Choroid plexus epithelial cell (primary cell): ENCODE measurements at regions not wholly inside any gene's neighbourhood (a gene's known extent, or its start where the extent isn't known, plus 50 kb on each side); places are given as distances from the start of the nearest gene placed in this dataset.

Experiments used
- DNase-seq: peaks from one replicate; pipeline ENCODE4 v3.0.0-alpha.2; 2010; ENCODE audit warnings: low read depth
- H3K4me3 ChIP-seq: 2 replicates; pipeline ENCODE4 v1.5.1; 2011; ENCODE audit warnings: low read depth, mild to moderate bottlenecking, control low read depth, low read length, moderate library complexity
- TF ChIP-seq, protein P1 (sequence below): conservative IDR thresholded peaks from 2 replicates; pipeline ENCODE4 v1.5.1; 2011; ENCODE audit warnings: low read depth, mild to moderate bottlenecking, control low read depth, inconsistent platforms, low read length, moderate library complexity

DNA sequence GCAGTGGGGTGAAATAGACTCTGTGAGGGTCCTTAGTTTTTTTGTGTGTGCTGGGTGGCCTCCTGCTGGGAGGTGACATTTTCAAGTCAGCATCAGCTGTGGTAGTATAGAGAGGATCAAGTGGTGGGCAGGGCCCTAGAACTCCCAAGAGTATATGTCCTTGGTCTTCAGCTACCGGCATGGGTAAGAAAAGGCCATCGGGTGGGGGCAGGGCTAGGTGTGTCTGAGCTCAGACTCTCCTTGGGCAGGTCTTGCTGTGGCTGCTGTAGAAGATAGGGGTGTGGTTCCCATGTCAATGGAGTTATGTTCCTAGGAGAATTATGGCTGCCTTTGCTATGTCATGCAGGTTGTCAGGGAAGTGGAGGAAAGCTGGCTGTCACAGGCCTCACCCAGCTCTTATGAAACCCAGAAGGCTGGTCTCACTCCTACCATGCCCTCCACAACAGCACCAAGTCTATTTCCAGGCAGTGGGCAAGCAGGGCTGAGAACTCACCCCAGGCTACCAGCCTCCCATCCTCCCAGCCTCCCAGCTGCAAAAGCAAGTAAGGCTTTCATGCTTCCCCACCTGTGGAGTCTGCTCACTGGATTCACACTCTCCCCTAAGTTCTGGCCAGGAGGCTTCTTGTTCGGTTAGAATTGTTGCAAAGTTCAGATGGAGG is 130.6 kb upstream of the SOX1 start:
- no peak overlapping the region for H3K4me3 ChIP-seq
- DNase-seq = no peak
- TF ChIP-seq, protein P1, sequence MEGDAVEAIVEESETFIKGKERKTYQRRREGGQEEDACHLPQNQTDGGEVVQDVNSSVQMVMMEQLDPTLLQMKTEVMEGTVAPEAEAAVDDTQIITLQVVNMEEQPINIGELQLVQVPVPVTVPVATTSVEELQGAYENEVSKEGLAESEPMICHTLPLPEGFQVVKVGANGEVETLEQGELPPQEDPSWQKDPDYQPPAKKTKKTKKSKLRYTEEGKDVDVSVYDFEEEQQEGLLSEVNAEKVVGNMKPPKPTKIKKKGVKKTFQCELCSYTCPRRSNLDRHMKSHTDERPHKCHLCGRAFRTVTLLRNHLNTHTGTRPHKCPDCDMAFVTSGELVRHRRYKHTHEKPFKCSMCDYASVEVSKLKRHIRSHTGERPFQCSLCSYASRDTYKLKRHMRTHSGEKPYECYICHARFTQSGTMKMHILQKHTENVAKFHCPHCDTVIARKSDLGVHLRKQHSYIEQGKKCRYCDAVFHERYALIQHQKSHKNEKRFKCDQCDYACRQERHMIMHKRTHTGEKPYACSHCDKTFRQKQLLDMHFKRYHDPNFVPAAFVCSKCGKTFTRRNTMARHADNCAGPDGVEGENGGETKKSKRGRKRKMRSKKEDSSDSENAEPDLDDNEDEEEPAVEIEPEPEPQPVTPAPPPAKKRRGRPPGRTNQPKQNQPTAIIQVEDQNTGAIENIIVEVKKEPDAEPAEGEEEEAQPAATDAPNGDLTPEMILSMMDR = no peak

DNA sequence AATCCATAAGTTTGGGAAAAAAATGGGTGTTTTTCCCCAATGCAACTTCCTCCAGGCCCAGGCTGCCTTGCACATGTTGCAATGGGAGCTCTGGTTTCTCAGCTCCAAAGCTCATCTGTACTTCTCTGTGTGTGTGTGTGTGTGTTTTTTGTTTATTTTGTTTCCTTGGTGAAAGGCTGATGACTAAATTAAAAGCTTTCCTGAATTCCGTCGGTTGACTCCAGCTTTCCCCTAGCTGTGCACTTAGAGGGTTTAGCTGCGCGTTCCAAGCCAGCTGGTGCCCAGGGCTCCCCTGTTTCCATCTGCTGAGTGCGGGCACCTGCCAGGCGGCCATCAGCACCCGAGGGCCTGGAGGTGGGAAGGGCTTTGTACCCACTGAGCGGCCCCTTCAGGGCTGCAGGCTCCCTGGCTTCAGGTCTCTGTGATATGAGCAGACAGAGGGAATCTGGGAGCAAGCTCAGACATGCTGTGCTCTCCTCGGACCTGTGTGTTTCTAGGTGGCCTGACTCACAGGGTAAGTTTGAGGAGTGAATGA is 129.1 kb upstream of the SOX1 start:
- no peak for DNase-seq
- TF ChIP-seq, protein P1 = no peak
- H3K4me3 ChIP-seq = no peak overlapping the region

DNA sequence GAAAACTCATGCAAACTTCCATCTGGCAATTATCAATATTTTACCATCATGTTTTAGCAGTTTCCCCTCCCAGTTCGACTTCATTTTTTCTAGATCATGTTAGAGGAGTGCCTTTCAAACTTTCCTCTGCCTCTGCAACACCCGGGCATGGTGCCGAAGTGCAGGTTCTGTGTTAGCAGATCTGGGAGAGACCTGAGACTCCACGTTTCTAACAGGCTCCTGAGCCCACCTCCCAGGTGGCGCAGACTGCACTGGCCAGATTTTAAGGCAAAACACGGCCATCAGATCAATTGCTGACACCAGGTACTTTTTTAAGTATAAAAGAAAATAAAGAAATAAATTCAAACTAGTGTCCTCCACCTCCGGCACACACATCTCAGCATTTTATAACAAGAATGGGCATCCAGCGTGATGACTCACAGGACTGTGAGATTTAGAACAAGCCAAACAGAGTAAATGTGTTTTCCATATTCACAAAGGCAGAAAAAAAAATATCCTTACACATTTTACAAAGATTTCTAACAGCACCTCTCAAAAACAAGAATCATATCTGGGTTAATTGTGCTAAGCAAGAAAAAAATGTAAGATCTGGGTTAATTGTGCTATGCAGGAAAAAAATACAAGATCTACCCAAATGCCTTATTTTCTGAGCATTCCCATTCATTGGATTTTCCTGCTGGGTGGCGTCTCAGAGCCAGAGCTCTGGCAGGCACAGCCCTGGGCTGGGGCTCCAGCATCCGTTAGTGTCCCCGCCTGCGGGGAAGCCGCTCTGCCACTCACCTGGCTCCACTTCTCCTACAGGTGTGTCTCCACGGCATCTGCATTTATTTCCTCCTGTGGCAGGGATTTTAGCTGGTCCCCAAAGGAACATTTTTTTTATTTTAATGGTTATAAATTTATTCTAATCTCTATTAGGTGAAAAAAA is 127.9 kb upstream of the SOX1 start:
- TF ChIP-seq, protein P1 = no peak
- no peak for DNase-seq
- H3K4me3 ChIP-seq = no peak overlapping the region

DNA sequence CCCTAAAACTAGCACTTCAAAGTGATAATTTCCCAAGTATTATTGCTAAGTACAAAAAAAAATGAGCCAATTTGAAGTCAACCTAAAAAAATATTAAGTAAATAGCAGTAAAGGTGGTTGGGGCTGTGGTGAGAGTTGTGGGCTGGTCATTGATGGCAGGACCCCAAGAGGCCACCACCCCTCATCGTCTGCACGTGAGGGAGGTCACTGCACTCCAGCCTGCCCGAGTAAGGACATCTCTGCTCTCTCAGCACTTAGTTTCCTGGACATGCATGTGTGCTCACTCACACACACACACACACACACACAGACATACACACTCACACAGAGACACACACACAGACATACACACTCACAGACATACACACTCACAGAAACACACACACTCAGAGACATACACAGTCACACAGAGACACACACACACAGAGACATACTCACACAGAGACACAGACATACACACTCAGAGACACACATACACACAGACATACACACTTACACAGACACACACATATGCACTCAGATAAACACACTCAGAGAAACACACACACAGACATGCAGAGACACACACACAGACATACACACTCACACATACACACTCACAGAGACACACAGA is 127.2 kb upstream of the SOX1 start:
- no peak overlapping the region for H3K4me3 ChIP-seq
- TF ChIP-seq, protein P1 = no peak
- DNase-seq = no peak

DNA sequence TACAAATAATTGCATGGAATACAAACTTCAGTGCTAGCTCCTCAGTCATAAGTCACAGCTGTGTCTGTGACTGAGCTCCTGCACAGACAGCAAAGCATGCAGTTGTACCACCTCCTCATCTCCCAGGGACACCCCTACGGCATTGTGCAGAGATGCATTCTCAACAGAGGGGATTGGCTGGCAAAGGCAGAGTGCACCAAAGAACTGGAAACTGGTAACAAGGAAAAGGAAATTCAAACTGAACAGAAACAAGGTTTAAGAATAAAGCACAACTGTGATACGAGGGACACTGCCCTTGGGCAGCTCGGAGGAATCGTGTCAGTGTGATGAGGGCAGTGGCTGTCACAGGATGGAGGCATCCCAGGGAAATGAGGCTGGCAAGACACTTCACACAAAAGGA is 126.1 kb upstream of the SOX1 start:
- TF ChIP-seq, protein P1 = no peak
- no peak overlapping the region for H3K4me3 ChIP-seq
- DNase-seq = no peak

DNA sequence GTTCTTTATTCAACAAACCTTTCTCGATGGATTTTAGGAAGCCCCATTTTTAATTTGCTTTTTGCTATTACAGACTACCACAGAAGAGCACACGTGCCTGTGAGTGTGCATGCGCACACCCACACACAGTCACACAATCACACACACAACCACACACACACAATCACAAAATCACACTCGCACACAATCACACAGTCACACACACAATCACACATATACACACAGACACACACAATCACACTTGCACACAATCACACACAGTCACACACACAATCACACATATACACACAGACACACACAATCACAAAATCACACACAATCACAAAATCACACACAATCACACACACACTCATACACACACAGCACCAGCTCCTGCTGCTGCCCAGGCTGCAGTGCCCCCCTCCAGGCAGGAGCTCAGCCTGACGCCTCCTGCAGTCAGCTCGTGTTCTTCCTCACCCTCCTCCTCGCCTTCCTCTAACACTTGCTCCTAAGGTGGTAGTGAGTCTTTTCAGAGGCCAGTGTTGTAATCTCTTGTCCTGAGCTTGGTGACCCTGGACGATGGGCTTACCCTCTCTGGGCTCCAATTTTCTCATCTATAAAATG is 125.0 kb upstream of the SOX1 start:
- TF ChIP-seq, protein P1 = no peak
- no peak for DNase-seq
- H3K4me3 ChIP-seq = no peak overlapping the region
